ENCODE measurements at regions not wholly inside any gene's neighbourhood (a gene's known extent, or its start where the extent isn't known, plus 50 kb on each side); places are given as distances from the start of the nearest gene placed in this dataset.
A peak's percentile ranks its signal among the peaks of the same experiment; 100 is the strongest.

DNA sequence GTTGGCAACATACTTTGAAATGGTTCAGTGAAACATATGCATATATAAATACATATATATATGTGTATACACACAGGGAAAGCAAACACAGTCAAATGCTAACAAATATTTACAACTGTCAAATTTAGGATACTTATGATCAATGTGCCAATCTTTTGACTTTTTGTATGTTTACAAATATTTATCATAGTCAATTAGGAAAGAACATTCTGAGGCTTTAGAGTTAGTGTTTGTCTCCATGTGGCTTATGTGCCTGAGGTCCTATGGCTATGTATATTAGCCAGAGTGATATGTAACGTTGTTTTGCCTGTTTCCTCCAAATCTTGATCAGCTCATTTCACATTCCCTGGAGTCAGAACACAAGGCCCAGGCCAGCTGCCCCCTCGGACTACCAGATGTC is 126.5 kb upstream of the MAN1A1 start:
- no peak for DNase-seq

DNA sequence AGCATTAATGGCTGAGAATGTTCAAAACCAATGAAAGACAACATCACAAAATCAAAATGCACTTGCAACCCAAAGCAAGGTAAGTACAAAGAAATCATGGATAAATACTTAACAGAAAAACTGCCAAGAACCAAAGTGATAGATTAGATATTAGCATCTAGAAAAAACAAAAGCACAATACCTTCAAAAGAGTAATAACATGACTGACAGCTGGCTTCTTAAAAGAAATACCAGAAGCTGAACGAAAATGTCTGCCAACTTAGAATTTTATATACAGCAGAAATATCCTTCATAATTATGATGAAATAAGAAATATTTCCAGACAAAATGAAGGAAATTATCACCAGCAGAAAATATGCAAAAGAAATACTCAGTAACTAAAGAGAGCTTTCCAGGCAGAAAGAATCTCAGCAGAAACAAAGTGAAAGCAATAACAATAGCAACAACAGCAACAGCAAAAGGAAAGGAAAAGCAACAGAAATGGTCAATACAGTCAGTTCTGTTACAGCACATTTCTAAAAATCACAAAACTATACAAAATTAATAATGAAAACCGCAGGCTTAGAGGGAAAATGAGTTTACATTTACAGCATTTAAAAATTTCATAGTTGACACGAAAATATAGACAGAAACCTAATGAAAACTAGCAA is 121.5 kb upstream of the MAN1A1 start:
- DNase-seq: no peak

DNA sequence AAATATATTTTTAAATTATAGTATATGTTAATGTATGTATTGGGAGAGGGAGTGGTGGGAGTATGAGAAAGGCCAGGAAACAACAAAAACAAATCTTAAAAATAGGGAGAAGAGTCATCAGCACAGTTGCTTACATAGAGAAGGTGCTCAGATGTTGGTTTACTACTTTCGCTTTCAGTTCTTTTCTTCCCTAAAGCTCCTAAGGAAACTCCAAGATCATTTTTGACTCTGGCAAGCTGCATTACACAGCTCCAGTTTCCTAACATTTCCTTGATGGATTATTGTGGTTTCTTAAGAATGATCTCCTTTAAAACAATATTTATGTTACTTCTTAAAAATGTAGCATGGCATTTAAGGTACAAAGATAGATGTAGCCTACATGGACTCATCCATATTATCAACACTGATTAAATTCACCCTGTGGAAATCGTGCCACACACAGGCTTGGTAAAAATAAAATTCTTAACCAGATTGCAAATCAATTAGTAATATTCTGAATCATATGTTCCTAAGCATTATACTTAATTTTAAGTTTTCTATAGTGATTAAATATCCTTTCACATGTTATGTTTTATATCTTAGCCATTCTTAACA is 118.0 kb upstream of the MAN1A1 start:
- DNase-seq: no peak

DNA sequence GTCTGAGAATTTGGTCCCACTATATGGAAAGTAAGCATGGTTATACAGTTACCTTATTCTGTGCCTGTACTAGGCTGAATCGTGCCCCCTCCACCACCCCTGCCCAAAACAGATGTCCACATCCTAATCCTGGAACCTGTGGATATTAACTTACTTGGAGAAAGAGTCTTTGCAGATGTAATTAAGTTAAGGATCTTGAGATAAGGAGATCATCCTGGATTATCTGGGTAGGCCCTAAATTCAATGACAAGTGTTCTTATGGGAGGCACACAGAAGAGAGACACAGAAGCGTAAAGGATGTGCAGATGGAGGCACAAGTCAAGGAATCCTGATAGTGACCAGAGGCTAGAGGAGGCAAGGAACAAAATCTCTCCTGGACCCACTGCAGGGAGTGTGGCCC is 116.7 kb upstream of the MAN1A1 start:
- DNase-seq: no peak

DNA sequence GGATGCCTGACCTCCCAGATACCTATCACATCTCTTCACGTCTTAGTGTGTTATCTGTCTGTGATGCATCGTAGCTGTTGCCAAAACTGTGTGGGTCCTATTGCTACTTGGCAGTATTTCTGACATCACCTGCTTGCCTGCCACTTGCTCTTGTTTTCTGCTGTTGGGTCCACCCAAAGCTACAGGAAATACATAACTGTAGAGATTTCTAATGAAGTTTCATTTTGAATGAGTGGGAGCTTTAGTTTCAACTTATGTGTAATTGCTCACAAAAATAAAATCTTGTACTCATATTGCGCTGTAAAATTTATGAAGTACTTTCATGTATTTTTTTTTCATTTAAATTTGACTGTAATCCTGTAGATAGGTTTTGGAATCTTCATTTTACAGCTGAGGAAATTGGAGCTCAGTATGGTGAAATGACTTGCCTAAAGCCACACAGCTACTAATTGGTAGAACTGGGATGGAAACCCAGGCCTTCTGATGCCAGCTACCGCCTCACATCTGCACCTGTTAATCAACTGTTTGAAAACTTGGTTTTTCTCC is 113.6 kb upstream of the MAN1A1 start:
- DNase-seq: no peak

DNA sequence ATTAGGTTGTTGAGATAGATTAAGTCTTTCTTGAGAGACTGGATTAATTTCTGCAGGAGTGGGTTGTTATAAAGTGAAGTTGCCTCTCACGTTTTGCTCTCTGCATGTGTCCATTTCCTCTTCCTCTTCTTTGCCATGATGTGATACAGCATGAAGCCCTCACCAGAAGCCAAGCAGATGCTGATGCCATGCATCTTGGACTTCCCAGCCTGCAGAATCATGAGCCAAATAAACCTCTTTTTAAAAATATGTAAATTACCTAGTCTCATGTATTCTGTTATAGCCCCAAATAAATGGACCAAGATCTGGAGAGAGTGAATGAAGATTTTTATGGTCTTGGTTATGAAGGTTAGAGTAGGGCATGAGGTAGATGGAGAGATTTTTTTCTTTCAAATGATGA is 111.6 kb upstream of the MAN1A1 start:
- no peak for DNase-seq

DNA sequence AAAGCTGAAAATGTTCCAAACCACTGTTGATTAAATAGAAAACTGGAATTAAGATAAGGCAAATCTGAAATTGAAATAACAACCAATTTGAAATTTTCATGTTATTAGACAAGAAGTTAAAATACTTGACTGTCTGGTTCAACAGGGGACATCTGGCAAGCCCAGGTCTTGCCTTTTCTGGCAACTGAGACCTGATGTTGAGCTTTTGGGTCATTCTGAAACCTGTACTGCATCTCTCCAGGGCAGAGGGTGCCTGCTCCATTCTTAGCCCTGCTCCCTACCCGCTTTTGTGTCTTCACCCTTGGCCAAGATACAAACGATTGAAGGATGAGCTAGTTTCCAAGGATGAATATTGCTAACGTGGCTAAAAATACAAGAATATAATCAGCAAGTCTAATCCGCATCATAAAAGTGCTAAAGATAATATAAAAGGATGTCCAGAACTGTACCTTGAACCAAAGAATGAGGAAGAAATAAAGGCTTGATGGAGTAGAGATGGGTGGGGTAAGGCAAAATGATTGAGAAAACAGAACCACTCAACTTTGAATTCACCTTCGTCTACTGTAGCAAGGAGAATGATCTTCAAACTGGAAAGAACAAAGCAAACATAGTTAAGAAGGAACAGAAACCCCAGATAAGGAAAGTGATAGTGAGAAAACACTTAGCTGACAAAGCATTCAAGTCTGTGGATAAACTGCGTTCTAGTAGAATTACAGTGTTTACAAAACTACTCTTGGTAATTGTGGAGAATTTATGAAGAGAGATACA is 109.8 kb upstream of the MAN1A1 start:
- no peak for DNase-seq

DNA sequence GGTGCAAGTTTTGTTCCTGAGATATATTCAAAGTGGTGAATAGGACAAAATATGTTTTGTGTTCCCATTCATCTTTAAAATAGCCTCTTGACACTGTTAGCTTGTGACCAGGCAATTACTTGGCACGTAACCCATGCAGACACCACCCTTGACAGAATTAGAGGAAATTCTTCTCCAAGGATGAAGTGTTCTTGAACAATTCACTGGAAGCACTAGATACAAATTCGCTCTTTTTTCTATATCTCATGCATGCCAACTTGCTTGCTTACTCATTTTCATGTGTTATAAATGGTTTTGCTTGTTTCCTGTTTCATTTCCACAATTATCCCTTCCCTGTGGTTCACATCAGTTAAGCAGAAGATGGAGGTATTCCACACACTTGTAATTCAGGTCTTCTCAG is 105.2 kb upstream of the MAN1A1 start:
- DNase-seq: no peak

DNA sequence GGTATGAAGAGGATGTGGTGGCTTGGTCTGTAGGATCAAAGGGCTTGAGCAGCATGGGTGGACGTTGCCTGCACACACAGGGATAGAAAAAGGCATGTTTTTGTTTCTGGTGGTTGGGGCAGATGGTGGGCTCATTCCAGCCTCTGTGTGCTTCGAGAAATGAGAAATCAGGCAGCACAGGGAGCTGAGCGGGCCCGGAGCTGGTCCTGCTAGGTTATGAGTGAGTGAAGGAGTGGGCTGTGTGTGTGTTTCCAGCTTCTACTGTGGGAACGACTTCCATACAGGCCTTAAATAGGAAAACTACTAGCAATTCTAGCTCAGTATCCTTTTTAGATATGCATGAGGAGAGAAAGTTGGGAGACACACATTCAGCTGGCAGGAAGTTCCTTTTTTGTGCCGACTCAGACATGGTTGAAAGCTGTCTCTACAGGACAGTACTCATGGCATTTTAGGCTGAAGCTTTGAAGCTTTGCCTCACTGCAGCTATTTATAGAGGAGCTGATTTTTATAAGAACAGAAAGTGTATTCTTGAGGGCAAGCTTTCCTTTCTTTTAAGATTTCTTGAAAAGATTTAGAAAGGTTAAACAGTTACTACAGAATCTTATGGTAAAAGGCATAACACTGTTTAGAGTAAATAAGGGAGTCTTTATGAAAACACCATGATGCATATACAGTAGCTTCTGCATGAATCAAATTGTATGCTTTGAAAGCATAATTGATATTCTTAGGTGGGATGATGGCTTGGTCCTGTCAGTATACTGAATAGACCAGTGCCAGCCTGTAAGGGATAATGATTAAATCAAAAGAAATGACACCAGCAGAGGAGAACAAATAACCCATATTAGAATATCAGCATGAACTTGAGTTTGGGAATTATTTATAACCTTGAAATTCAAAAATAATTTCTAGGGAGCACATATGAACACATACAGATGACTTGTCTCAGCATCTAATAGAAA is 104.0 kb upstream of the MAN1A1 start:
- DNase-seq: no peak

DNA sequence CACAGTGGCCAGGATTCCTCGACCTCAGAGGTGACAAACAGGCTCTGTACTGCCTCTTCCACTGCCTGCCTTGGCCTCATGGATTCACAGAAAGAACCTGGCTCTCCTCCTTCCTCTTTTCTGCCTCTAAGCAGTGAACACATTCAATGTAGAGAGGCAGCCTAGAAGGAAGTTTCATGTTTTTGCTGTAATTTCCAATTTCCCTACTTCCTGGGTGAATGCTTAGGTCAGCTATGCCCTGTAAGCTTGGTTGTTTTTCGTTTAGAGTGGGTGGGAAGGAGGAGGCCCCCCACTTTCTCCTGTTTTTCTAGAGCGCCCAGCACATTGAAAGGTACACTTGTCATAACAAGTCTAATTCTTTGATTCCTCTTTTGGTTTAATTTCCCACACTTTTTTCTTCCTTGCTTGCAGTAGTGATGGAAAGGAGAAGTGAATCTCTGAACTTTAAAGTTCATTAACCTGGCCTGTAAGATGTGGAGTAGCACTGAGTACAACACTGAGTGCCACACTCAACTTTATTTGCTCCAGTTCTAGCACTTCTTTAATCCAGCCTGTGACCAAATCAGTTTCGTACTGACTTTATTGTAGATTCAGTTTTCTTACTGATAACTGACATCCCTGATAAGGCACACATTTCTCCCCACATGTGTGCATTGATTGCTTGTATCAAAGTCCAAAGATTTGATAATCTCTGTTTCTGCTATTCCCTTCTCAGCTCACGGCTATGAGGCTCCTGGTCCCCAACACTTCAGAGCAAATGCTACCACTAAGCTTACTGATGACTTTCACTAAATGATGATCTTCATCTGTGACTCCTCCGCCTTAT is 100.0 kb upstream of the MAN1A1 start:
- no peak for DNase-seq

DNA sequence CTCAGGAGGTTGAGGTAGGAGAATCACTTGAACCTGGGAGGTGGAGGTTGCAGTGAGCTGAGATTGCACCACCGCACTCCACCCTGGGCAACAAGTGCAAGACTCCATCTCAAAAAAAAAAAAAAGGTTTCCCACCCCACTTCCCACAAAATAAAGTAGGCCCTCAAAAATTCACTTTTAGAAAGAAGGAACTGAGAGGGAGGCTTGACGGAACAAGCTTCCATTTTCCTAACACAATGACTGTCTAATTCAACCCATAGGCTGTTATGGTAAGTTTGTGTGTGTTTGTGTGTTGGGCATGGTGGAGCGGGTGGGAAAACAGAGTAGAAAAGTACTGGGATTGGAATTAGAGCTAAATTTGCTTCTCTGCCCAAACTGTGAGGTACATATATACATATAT is 98.4 kb upstream of the MAN1A1 start:
- no peak for DNase-seq

DNA sequence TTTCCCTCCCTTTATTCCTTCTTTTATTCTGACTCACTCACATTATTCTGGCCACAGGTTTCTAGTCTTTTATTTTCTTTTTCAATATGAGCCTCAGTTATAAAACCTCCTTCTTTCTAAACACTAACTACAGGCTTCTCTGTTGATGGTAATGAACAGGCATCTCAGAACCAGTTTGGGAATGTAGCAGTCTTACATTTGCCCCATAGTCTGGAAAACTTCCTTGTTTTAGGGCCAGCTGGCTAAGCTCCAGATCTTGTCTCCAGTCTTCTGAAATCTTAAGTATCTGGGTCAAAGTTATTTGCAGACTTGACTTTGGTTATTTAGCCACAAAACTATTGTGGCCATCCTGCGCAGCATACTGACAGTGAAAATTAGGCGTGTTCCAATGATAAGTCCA is 97.0 kb upstream of the MAN1A1 start:
- DNase-seq: no peak

DNA sequence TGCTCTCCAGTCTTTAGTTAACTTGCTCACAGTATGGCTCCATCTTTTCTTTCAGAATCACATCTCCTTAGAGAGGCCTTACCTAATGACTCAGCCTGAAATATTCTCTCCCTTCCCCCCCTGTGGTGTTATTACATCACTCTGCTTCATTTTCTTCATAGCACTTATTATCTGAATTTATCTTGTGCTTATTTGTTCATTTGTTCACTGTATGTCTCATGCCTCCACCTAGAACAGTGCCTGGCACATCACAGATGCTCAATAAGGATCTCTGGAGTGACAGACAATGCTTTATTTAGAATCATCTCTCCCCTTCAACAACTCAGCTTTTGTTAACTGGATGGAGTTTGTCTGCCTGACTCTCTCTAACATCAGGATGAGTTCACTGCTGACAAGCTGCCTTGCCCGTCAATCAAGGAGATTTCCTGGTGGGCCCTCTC is 96.6 kb upstream of the MAN1A1 start:
- DNase-seq: no peak

DNA sequence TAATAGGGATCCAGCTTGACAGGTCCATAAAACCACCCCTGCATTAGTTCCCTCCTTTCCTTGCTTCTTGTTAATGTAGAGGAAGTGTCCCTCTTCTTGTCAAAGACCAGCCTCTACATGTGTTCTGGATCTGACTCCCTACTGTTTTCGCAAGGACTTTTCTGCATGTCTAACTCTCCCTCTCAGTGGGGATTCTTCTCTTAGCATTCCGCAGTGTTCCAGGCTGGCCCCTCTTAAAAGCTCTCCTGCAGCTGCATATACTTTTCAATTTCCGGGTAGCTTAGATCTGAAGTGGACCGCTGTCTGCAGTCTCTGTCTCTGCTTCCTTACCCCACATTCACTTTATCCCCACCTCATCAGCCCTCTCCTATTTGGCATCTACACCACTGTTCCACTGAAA is 96.1 kb upstream of the MAN1A1 start:
- no peak for DNase-seq

DNA sequence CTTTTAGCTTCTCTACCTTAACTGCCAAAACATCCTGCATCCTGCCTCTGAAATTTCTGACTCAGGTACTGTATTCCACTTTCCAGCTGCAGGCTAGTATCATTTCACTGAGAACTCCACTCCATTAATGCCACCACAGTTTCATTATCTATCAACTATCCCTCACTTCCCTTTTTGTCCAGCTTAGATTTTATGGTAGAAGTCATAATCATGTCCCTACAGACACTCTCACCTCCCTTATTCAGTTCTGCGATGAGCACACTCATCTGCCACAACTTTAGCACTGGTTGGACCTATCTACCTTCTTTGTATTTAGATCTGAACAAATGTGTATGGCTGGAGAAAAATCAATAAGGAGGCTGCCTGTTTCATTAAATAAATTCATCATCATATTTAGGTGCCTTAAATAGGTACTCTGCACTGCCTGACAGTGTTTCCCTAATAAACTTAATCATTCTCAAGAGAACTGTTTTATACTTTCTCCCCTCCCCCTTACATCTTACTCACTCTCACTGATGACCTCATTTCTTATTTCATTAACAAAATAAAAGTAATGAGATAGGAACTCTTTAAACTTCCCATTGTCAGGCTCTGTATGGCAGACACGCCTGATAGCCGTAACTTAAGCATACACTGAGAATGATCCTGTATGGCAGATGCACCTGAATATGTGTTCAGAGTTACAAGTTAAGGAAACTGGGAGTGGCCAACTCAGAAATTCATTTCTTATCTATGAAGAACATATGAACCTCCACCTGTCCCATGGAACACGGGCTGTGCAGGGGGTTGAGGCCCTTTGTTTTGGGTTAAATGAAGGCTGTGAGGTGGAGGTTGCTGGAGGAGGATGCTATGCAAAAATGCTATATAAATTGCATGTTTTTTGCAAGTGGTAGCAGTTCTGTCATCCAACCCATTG is 95.3 kb upstream of the MAN1A1 start:
- no peak for DNase-seq

DNA sequence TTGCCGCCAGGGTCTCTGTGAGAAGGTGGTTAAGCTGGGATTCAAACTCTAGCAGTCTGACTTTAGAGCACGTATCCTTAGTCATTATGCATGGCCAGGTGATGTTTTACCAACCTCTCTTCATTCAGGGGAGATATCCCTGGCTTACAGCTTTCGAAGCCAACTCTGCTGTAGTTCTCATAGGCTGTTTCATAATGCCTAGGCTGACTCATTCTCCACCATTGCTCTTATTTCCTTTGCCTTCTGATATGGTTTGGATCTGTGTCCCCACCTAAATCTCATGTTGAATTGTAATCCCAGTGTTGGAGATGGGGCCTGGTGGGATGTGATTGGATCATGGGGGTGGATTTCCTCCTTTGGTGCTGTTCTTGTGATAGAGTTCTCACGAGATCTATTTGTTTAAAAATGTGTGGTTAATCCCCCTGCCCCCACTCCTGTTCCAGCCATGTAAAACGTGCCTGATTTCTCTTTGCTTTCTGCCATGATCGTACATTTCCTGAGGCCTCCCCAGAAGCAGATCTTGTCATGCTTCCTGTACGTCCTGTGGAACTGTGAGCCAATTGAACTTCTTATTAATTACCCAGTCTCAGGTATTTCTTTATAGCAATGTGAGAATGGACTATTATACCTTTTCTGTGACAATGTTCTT is 94.6 kb upstream of the MAN1A1 start:
- DNase-seq: no peak

DNA sequence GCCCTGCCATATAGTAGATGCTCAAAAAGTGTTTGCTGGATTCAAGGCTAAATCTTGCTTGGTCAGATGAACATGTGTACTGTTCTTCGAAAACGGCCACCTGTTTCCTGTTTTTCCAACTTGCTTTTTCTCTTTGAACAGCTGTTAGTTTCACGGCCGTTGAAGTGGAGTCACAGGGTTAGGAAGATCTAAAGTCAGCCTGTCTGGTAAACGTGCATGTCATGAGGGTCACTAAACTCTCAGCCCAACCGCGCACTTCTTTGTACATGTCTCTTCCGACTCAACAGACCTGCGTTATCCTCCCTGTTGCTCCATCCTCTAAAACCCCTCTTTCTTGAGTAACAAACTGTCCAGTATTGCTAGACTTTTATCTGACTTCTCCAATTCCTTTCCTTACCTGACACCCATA is 93.2 kb upstream of the MAN1A1 start:
- no peak for DNase-seq

DNA sequence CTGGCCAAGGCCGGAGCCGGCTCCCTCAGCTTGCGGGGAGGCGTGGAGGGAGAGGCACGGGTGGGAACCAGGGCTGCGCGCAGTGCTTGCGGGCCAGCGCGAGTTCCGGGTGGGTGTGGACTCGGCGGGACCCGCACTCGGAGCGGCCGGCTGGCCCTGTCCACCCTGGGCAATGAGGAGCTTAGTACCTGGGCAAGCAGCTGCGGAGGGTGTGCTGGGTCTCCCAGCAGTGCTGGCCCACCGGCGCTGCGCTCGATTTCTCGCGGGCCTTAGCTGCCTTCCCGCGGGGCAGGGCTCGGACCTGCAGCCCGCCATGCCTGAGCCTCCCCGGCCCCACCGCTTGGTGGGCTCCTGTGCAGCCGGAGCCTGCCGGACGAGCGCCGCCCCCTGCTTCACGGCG is 91.4 kb upstream of the MAN1A1 start:
- DNase-seq: peak; percentile 7

DNA sequence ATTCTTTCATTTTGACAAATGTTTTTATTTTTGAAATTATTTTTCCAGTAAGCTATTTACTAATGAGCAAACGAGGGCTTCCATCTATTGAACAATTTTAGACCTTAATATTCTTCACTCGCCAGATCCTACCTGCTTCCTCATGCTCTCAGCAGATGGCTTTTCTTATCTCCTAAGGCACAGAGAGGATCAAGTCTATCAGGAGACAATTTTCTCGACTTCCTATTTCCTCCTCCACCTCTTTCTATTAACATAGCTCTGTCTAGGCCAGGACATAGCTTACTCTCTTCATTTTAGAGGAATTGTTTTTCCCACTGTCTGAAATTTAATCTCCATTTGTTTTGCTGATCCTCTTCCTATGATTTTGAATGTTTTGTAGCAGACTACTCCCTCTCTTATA is 87.0 kb upstream of the MAN1A1 start:
- no peak for DNase-seq

DNA sequence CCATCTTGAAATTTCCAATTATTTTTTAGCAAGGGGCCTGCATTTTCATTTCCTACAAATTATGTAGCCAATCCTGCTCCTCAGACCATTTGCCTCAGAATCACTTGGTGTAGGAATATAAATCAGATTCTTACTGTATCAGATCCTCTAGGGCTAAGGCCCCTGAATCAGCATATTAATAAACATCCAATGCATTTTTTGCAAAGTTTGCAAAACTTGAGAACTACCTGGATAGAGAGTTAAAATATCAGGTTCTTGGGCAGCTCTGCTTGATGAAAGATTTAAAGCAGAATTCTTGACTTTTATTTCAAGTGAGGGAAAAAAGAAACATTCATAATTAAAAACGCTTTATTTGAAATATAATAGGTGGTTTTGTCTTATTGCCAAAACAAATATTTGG is 82.2 kb upstream of the MAN1A1 start:
- no peak for DNase-seq
